A549 (cell line): ENCODE measurements at regions not wholly inside any gene's neighbourhood (a gene's known extent, or its start where the extent isn't known, plus 50 kb on each side); places are given as distances from the start of the nearest gene placed in this dataset.

Source experiments
- CEBPB ChIP-seq, 2 experiments: fragments of >200 bp in 1 of 2; sonication (Bioruptor Twin) in 1 of 2; formaldehyde crosslinking in 1 of 2; IDR thresholded peaks; 2 replicates each; pipeline ENCODE4 v1.6.1; 2012 to 2016
- CHD2 ChIP-seq: fragments of 150-350 bp; IDR thresholded peaks from 2 replicates; pipeline ENCODE4 v1.6.1; 2014; ENCODE audit warnings: low read length; ENCODE audit not compliant: partially characterized antibody
- CTCF ChIP-seq: fragments of >200 bp; sonication (Bioruptor Twin); formaldehyde crosslinking; IDR thresholded peaks from 3 replicates; pipeline ENCODE4 v1.5.1; 2016
- ESRRA ChIP-seq: fragments of 150-350 bp; IDR thresholded peaks from 2 replicates; pipeline ENCODE4 v1.6.1; 2014; ENCODE audit warnings: mild to moderate bottlenecking, low read length, borderline replicate concordance
- PHF8 ChIP-seq: fragments of 200-600 bp; sonication (generic); IDR thresholded peaks from 2 replicates; pipeline ENCODE4 v1.6.1; 2016; ENCODE audit warnings: low read depth, mild to moderate bottlenecking, antibody characterized with exemption, moderate library complexity, borderline replicate concordance
- POLR2A ChIP-seq: IDR thresholded peaks from 2 replicates; pipeline ENCODE4 v1.6.1; 2012; ENCODE audit warnings: mild to moderate bottlenecking, low read length
- RAD21 ChIP-seq, 2 experiments: fragments of >200 bp in 1 of 2; sonication (Bioruptor Twin) in 1 of 2; formaldehyde crosslinking in 1 of 2; IDR thresholded peaks in 1 of 2; conservative IDR thresholded peaks in 1 of 2; 2 replicates in 1 of 2; 3 replicates in 1 of 2; pipeline ENCODE4 v1.6.1; 2012 to 2018; ENCODE audit warnings: inconsistent platforms in 1 of 2
- RARB ChIP-seq: fragments of 250-450 bp; sonication (Bioruptor Pico); IDR thresholded peaks from 2 replicates; pipeline ENCODE4 v1.8.0; 2021; ENCODE audit warnings: mild to moderate bottlenecking, moderate library complexity
- ZC3H11A ChIP-seq: fragments of 450-650 bp; IDR thresholded peaks from 2 replicates; pipeline ENCODE4 v1.6.1; 2014; ENCODE audit warnings: antibody characterized with exemption, mild to moderate bottlenecking
- ZSCAN20 ChIP-seq: fragments of 250-450 bp; sonication (Bioruptor Pico); IDR thresholded peaks from 2 replicates; pipeline ENCODE4 v1.8.0; 2022; ENCODE audit warnings: mild to moderate bottlenecking, moderate library complexity

GRCh38 chr1:118589238-118589846 is 398.8 kb downstream of the TBX15 start:
- TF ChIP-seq ESRRA (no peak), ZSCAN20 (no peak), POLR2A (no peak), CTCF (no peak), PHF8 (no peak), RAD21 (conservative IDR thresholded peaks at IDR 0.05 in 1 of 2, IDR thresholded peaks at IDR 0.05 in 1 of 2) (no peak), CHD2 (no peak), CEBPB (IDR thresholded peaks at IDR 0.05) (no peak), ZC3H11A (no peak), RARB (CRISPR knock-in tag) (no peak)
